Osteoblast (primary cell): ENCODE measurements at regions not wholly inside any gene's neighbourhood (a gene's known extent, or its start where the extent isn't known, plus 50 kb on each side); places are given as distances from the start of the nearest gene placed in this dataset.

ENCODE experiments used
- DNase-seq: peaks from one replicate; pipeline ENCODE4 v3.0.0; 2011; ENCODE audit warnings: low spot score, mixed read lengths; ENCODE audit not compliant: insufficient read length; ENCODE audit errors: missing footprints
- H2AFZ ChIP-seq: 2 replicates; pipeline ENCODE4 v1.6.0; 2011; ENCODE audit warnings: mild to moderate bottlenecking, low read length
- H3K27ac ChIP-seq: 2 replicates; pipeline ENCODE4 v1.5.1; 2011; ENCODE audit warnings: mild to moderate bottlenecking, low read depth, low read length, moderate library complexity
- H3K27me3 ChIP-seq: 2 replicates; pipeline ENCODE4 v1.6.0; 2012; ENCODE audit warnings: mild to moderate bottlenecking, control low read depth, inconsistent platforms, low read length, moderate library complexity; ENCODE audit not compliant: insufficient read depth
- H3K36me3 ChIP-seq: 2 replicates; pipeline ENCODE4 v1.5.1; 2011; ENCODE audit warnings: mild to moderate bottlenecking, low read length, control low read depth, moderate library complexity; ENCODE audit not compliant: insufficient read depth
- H3K4me1 ChIP-seq: 2 replicates; pipeline ENCODE4 v1.5.1; 2011; ENCODE audit warnings: mild to moderate bottlenecking, low read length, control low read depth, moderate library complexity; ENCODE audit not compliant: insufficient read depth
- H3K4me2 ChIP-seq: 2 replicates; pipeline ENCODE4 v1.6.0; 2011; ENCODE audit warnings: mild to moderate bottlenecking, low read length; ENCODE audit not compliant: insufficient read depth
- H3K4me3 ChIP-seq: fragments of 200-600 bp; sonication (generic); 3 replicates; pipeline ENCODE4 v1.5.1; 2012; ENCODE audit warnings: mild to moderate bottlenecking, low read length, inconsistent platforms; ENCODE audit not compliant: insufficient read depth
- H3K79me2 ChIP-seq: 2 replicates; pipeline ENCODE4 v1.6.0; 2012; ENCODE audit warnings: mild to moderate bottlenecking, low read length, control low read depth, inconsistent platforms; ENCODE audit not compliant: insufficient read depth
- H3K9me3 ChIP-seq: 2 replicates; pipeline ENCODE4 v1.5.1; 2011; ENCODE audit warnings: low read depth, low read length, control low read depth
- H4K20me1 ChIP-seq: 2 replicates; pipeline ENCODE4 v1.6.0; 2012; ENCODE audit warnings: mild to moderate bottlenecking, low read length, control low read depth; ENCODE audit not compliant: insufficient read depth
- CTCF ChIP-seq: IDR thresholded peaks from 2 replicates; pipeline ENCODE4 v1.5.1; 2011; ENCODE audit warnings: mild to moderate bottlenecking, low read depth, low read length, moderate library complexity; ENCODE audit errors: extremely low read depth

GRCh38 chr20:62589150-62589498 lies 53.2 kb upstream of the SLCO4A1 start:
- Histone ChIP-seq H3K4me3 (no peak overlapping the region), H2AFZ (no peak overlapping the region), H3K9me3 (no peaks in the 10 kb centered on the region), H3K4me2 (no peak overlapping the region), H3K79me2 (no peaks in the 10 kb centered on the region), H4K20me1 (no peaks in the 10 kb centered on the region), H3K27me3 (peaks cover 10% of the 10 kb centered on the region), H3K27ac (peak overlapping the region; percentile 61), H3K4me1 (peaks cover 33% of the 10 kb centered on the region), H3K36me3 (no peaks in the 10 kb centered on the region)
- TF ChIP-seq CTCF: no peak
- no peak for DNase-seq

GRCh38 chr20:62589720-62590119 lies 52.6 kb upstream of the SLCO4A1 start:
- H3K36me3 ChIP-seq: no peaks in the 10 kb centered on the region
- H3K9me3 ChIP-seq: no peaks in the 10 kb centered on the region
- H3K4me2 ChIP-seq: no peak overlapping the region
- H2AFZ ChIP-seq: no peak overlapping the region
- no peak overlapping the region for H3K4me3 ChIP-seq
- H4K20me1 ChIP-seq: no peaks in the 10 kb centered on the region
- peaks cover 33% of the 10 kb centered on the region for H3K4me1 ChIP-seq
- H3K79me2 ChIP-seq: no peaks in the 10 kb centered on the region
- DNase-seq: no peak
- no peak overlapping the region for H3K27ac ChIP-seq
- no peak for TF ChIP-seq CTCF
- peaks cover 7% of the 10 kb centered on the region for H3K27me3 ChIP-seq

- Histone ChIP-seq H3K27ac (no peak overlapping the region), H3K4me2 (no peak overlapping the region), H3K4me3 (no peak overlapping the region), H3K9me3 (no peaks in the 10 kb centered on the region), H3K27me3 (no peaks in the 10 kb centered on the region), H2AFZ (no peak overlapping the region), H3K36me3 (no peaks in the 10 kb centered on the region), H4K20me1 (no peaks in the 10 kb centered on the region), H3K79me2 (no peaks in the 10 kb centered on the region), H3K4me1 (peaks cover 33% of the 10 kb centered on the region)
- DNase-seq: peak; percentile 100
- no peak for TF ChIP-seq CTCF
Observed at GRCh38 chr20:62590309-62591121, 51.8 kb upstream of the SLCO4A1 start.

- Histone ChIP-seq H4K20me1 (no peaks in the 10 kb centered on the region), H3K4me1 (peaks cover 33% of the 10 kb centered on the region), H2AFZ (no peak overlapping the region), H3K36me3 (no peaks in the 10 kb centered on the region), H3K9me3 (no peaks in the 10 kb centered on the region), H3K4me2 (no peak overlapping the region), H3K4me3 (no peak overlapping the region), H3K27ac (no peak overlapping the region), H3K27me3 (no peaks in the 10 kb centered on the region), H3K79me2 (no peaks in the 10 kb centered on the region)
- no peak for DNase-seq
- TF ChIP-seq CTCF: no peak
Observed at GRCh38 chr20:62591122-62591468, 51.2 kb upstream of the SLCO4A1 start.
